Activated CD8-positive, alpha-beta memory T cell treated with anti-CD3 and anti-CD28 coated beads, Interleukin-2, amount 50 U/mL, for 24 hours (primary cell): ENCODE measurements at regions not wholly inside any gene's neighbourhood (a gene's known extent, or its start where the extent isn't known, plus 50 kb on each side); places are given as distances from the start of the nearest gene placed in this dataset.
"Not testable (repeated sequence)": the region's sequence is repeated elsewhere in the genome, so short reads cannot be mapped to it uniquely, and the experiment has no call there.

Source experiments
- DNase-seq: peaks from one replicate; pipeline ENCODE4 v3.0.0-alpha.2; 2020; ENCODE audit errors: extremely low read depth

DNA sequence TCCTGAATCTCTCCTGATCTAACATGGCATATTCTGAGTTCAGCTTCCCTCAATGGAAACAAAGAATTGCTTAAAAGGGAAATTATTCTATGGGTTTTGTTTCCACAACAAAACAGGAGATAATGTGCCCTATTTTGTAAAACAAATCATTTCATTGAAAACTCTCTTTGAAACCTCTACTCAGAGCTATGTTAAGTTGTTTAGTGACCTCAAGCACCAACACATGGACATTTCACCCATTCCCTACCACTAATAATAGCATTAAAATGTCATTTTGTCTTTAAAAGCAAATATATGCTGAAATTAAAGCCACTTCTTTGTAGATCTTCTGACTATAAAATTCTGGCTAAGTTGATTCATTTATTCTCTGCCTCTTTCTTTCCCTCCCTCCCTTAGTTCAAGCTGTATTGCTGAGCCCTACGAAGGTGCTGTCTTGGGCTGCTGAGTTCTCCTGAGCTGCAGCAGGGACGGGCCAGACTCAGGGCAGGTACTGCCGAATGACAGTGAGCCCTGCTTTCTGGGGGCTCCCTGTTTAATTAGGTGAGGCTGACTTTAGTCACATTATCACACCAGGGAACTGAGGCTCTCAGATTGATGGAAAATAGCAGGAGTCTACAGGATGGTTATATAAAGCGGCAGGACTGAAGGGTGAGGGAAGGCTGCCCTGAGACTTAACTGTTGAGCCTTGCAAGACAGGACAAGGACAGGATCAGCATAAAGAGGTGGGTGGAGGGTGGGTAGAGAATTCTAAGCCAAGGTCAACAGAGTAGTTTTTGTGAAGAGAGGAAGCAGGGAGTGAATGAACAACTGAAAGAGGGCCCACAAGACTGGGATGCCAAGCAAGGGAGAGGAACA lies 1685.1 kb downstream of the SPATA31A7 start:
- DNase-seq, result not testable (repeated sequence)

DNA sequence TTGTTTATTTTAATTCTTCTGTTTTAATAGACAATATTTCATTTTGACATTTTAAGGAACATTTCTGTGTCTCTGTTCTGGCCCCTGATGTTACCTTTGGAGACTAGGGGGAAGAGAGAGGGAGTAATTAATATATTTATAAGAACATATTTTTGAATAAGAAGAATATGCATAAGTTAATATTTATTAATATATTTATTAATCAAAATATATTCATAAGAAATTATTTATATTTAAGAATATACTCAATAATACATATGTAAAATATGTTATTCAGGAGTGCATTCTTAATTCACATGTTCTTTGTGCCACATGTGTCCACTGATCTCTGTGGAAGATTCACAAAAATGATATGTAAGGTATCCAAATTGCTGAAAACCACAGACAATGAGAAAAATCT lies 1687.7 kb downstream of the SPATA31A7 start:
- not testable (repeated sequence) for DNase-seq

DNA sequence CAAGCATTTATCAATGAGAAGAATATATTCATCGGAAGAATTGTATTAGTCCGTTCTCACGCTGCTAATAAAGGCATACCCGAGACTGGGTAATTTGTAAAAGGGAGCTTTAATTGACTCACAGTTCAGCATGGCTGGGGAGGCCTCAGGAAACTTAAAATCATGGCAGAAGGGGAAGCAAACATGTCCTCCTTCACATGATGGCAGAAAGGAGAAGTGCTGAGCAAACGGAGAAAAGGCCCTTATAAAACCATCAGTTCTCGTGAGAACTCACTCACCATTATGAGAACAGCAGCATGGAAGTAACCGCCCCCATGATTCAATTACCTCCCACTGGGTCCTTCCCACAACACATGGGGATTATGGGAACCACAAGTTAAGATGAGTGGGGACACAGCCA lies 1688.2 kb downstream of the SPATA31A7 start:
- not testable (repeated sequence) for DNase-seq

DNA sequence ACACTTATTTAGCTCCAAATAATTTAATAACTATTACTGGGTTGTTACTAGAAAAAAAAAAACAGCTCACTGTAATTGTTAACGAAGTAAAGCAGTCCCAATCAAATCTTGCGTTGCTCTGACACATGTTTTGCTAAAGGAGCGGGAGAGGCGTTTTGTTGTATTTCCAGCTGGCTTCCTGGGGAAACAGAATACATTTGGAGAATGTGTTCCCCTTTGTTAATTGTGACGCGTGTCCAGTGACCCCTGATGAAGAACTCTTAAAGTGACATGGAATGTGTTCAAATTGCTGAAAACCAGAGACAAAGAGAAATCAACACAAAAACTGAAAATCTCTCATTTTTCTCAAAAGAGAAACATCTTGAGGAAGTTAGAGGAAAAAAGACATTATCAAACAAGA lies 1690.6 kb downstream of the SPATA31A7 start:
- not testable (repeated sequence) for DNase-seq

DNA sequence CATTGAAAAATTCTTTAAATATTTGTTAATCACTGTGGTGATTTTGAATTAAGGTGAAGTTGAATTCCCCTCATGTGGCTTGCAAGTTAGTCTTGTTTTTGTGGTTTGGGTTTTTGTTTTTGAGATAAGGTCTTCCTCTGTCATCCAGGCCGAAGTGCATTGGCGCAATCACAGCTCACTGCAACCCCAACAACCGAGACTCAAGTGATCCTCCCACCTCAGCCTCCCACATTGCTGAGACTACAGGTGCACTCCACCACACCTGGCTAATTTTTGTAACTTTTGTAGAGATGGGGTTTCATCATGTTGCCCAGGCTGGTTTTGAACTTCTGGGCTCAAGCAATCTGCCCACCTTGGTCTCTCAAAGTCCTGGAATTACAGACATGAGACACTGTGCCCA lies 1691.1 kb downstream of the SPATA31A7 start:
- not testable (repeated sequence) for DNase-seq

DNA sequence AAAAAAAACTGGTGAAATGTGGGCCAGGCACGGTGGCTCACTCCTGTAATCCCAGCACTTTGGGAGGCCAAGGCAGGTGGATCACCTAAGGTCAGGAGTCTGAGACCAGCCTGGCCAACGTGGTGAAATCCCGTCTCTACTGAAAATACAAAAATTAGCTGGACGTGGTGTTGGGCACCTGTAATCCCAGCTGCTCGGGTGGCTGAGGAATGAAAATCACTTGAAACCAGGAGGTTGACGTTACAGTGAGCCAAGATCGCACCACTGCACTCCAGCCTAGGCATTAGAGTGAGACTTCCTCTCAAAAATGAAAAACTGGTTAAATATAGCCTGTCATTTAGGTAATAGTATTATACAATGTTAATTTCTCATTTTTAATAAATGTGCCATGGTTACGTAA lies 1692.0 kb downstream of the SPATA31A7 start:
- not testable (repeated sequence) for DNase-seq

DNA sequence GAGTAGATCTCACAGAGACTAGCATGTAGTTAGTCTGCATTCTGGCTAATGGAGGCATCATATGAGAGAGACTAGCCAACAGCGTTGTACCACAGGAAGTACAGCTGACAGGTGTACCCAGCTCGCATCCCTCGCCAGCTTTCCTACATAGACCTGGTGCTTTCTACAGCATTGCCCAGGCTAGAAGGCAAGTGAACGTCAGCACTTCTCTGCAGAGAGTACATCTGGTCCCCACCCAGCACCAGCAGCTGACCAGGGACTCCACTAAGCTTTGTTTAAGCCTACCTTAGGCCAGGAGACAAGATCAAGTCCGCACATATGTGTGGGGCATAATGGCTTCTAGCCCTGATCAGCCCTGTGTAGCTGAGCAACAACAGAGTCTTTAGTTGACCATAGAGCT lies 1692.9 kb downstream of the SPATA31A7 start:
- DNase-seq, result not testable (repeated sequence)

DNA sequence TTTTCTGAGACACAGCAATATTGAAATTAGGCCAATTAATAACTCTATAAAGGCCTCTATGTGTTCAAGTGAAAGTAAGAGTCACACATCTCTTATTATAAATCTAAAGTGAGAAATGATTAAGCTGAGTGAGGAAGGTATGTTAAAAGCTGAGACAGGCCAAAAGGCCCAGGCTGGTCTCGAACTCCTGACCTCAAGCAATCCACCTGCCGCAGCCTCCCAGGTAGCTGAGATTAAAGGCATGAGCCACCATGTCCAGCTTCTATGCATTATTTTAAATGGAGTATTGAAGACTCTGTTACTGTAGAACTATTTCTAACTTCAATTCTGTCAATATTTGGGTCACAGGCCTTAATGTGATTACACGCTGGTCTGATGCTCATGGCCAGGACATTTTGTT lies 1706.9 kb downstream of the SPATA31A7 start:
- DNase-seq, result not testable (repeated sequence)

DNA sequence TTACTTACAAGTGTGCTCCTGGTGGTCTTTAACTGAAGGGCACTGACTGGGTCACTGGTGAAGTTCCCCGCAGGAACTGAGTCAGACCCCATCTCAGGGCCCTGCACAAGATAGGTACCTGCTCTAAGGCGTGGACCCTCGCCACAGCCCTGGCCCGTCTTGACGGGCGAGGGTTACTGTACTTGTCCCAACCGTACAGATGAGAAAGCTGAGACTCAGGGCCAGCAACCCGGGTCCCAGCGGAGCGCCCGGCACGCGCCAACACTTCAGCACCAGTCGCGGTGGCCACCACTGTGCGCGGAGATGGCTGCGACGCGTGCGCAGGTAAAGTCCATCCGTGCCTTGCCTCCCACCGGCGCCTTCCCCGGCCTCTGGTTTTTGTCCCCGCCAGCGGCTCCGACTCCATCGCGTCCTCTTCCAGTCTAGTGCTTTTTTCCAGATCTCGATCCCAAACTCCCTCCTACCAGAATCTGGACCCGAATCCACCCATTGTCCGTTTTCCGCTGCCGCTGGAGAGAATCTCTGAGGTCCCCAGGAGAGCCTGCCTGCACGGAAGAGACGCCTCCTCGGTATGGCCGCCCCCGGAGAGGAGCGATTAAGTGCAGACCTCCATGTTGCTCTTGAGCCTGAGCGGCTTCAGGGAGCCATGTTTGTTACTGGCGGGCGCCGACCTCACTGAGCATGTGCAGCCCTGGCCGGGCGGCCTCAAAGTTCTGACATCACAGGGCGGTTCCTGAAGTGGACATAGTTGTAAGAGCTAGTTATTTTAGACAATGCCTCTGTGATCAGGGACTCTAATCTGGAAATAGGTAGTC lies 1707.8 kb downstream of the SPATA31A7 start:
- DNase-seq, result not testable (repeated sequence)

DNA sequence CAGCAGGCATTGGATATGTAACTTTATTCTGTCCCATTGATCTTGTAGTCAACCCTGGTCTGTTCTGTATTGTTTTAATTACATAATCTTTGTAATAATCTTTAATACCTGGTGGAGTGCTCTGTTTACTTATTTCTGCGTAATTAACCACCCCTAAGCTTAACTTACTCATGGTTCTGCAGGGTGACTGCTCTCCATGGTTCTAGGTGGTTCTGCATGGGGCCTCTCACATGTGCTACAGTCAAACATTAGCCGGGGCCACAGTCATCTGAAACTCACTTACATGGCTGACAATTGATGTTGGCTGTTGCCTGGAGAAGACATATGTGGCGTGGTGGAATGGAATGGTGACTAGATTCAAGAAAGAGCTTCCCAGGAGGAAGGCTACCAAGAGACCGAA lies 1709.8 kb downstream of the SPATA31A7 start:
- not testable (repeated sequence) for DNase-seq

DNA sequence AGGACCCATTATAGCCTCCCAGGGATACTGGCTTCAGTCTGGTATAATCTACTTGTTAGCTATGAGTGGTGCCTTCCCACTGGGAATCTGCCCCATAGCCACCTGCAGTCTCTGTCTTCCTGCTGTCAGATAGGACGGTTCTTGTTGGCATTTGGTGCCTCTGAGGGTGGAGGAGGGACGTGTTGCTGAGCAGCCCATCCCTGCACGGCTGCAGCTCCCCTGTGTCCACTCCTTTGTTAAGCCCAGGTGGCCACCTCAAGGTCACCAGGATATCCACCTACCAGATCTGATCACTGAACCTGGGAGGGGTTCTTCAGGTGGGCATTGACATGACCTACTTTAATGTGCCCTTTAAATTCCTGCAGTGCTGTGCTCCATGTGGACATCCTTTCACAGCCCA lies 1714.2 kb downstream of the SPATA31A7 start:
- not testable (repeated sequence) for DNase-seq

DNA sequence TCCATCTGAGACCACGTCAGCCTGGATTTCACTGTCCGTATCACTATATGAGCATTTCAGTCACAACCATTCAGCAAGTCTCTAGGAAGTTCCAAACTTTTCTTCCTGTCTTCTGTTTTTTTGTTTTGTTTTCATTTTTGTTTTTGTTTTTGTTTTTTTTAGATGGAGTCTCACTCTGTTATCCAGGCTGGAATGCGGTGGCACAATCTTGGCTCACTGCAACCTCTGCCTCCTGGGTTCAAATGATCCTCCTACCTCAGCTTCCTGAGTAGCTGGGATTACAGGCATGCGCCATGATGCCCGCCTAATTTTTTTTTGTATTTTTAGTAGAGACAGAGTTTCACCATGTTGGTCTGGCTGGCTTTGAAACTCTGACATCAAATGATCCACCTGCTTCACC lies 1715.9 kb downstream of the SPATA31A7 start:
- DNase-seq, result not testable (repeated sequence)

DNA sequence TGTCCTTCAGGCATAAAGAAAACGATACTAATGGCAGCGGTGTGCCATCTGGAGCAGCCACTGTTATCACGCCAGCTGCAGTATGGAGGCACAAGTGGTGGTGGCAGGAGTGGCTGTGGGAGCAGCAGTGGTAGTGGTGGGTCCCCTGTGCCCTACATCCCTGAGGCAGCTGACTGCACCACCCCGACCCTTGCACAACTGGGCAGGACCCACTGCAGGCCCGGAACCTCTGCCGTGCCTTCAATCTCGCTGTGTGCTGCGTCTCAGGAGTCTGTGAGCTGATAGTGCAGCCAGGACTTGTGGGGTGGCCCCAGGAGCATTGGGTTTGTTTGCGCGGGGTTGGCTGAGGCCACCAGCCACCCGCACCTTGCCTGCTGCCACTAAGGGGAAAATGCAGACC lies 1718.0 kb downstream of the SPATA31A7 start:
- not testable (repeated sequence) for DNase-seq

DNA sequence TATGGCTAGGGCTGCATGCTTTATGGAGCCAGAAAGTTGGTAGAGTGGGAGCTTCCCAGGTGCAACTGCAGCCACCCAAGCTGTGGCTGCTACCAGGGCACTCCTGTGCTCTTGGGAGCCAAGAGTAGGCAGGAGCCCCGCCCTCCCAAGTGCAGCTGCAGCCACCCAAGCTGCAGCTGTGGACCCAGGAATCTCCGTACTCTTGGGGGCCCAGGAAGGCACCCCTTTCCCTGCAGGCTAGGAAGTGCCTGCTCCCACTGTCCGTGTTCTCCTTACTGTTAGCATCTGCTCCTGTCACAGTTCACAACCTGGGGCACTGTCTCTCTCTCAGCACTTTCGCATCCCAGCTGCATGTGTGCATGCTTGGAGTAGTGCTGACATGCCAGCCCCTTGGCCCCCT lies 1718.4 kb downstream of the SPATA31A7 start:
- not testable (repeated sequence) for DNase-seq

DNA sequence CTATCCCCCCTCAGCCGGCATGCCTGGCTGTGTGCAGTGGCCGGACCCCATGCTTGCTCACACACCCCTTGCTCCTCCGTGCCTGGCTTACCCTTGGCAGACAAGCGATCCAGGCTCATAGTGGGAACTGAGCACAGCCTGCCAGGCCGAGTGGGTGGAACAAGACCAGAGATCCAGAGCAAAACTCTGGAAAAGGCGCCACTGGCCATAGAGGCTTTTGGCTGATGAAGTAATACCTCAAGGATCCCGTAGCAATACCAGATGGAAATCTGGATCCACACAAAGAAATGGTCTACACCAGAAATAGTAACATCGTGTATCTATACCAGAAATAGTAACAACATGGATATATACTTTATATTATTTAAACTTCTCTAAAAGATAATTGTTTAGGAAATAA lies 1719.6 kb downstream of the SPATA31A7 start:
- not testable (repeated sequence) for DNase-seq

DNA sequence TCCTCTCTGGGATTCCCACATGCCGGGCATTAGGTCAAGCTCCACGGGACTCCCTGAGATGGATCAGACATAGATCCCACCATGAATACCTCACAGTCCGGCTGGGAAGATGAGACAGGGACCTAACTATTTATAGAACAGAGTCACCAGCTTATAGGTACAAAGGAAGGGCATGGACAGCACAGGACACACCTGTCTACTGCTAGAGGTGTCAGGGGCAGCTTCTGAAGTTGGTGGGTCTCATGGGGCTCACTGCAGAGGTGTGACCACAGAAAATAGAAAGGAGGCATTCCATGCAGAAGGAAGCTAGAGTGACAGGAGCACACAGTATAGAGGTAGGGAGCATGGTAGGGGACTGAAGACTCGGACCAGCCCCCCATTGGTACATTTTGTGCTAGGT lies 1722.4 kb downstream of the SPATA31A7 start:
- DNase-seq, result not testable (repeated sequence)

DNA sequence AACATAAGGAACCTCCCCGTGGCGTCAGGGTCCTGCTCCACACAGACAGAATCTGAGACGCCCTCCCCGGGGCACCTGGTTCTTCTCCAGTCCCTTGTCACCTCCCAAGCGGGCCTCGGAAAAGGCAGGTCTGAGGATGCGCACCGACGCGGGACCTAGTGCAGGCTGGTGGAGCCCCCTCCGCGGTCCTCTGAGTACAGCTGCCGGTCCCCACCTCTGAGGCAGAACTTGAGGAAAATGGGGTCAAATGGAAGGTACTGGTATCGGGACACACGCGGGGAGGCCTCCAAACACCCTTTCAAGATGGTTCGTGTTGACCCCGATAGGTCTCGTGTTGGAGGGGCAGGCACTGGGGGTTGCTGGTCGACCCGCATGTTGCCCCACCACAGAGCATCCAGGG lies 1725.3 kb downstream of the SPATA31A7 start:
- DNase-seq, result not testable (repeated sequence)

DNA sequence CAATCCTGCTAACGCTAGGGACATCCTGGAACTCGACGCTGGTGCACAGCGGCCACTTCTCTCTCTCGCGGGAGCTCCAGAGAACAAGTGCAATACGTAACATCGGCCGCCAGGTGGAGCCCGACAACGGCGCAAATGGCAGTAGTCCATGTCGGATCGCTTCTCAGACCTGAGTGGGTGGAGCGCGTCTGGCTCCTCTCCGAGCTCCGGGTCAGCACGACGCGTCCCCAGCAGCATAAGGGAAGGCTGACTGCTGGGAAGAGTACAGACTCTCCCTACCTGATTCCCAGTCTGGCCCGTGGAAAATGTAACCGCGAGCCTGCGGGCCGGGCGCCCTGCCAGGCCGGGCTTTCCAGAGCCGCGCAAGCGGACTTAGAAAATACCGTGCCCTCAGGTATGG lies 1725.8 kb downstream of the SPATA31A7 start:
- not testable (repeated sequence) for DNase-seq

DNA sequence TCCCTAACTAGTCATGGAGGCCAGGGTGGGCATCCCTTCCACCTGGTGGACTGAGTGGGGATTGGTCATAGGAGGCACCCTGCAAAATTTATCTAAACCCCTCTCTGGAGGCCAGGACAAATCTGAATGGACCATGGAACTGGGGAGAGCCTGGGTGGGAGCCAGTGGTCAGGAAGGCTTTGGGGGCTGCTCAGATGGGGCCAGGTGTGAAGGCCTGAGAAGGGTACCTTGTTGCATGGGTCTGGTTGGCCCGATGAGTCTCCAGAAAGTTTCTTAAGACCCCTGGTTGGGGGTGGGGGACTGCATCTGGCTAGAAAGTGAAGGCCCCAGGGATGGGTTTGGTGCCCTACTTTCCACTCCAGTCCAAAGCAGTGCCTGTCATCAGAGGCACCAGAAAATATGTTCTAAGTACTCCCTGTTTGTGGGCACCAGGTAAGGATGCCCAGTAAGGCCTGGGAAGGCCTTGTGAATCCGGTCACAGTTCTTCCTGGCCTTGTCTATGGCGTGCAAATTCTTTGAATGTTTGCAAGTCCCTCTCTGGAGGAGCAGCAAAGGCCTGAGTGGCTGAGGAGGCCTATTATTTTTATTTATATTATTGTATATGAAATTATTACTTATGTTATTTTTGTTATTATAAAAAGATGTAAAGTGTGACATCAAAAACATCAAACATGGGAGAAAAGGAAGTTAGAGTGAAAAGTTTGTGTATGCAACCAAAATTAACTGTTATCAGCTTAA lies 1729.0 kb downstream of the SPATA31A7 start:
- DNase-seq, result not testable (repeated sequence)

DNA sequence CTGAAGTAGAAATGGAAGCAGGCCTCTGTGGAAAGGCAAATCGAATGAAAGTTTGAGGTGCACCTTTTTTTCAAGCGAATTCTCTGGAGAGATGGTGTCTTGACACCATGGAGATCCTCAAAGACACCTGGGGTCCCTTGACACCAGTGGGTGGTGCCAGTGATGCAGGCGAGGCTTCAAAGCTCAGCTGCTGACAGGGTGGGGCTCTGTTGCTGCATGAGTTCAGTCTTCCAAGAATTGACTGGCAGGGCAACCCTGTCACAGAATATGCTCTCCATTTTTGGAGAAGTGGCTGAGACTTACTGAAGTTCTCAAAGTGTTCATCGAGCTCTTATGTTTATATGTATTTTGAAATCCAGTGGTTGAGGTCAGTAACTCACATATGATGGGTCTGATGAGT lies 1741.6 kb downstream of the SPATA31A7 start:
- DNase-seq, result not testable (repeated sequence)

DNA sequence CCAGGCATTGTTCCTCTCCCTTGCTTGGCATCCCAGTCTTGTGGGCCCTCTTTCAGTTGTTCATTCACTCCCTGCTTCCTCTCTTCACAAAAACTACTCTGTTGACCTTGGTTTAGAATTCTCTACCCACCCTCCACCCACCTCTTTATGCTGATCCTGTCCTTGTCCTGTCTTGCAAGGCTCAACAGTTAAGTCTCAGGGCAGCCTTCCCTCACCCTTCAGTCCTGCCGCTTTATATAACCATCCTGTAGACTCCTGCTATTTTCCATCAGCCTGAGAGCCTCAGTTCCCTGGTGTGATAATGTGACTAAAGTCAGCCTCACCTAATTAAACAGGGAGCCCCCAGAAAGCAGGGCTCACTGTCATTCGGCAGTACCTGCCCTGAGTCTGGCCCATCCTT lies 1763.0 kb downstream of the SPATA31A7 start:
- DNase-seq, result not testable (repeated sequence)
